IPS DF 4.7 (cell line): ENCODE measurements at regions not wholly inside any gene's neighbourhood (a gene's known extent, or its start where the extent isn't known, plus 50 kb on each side); places are given as distances from the start of the nearest gene placed in this dataset.

Experiments used
- DNase-seq: peaks from one replicate; pipeline ENCODE4 v3.0.0-alpha.2; 2013; ENCODE audit warnings: low spot score; ENCODE audit errors: extremely low read depth

DNA sequence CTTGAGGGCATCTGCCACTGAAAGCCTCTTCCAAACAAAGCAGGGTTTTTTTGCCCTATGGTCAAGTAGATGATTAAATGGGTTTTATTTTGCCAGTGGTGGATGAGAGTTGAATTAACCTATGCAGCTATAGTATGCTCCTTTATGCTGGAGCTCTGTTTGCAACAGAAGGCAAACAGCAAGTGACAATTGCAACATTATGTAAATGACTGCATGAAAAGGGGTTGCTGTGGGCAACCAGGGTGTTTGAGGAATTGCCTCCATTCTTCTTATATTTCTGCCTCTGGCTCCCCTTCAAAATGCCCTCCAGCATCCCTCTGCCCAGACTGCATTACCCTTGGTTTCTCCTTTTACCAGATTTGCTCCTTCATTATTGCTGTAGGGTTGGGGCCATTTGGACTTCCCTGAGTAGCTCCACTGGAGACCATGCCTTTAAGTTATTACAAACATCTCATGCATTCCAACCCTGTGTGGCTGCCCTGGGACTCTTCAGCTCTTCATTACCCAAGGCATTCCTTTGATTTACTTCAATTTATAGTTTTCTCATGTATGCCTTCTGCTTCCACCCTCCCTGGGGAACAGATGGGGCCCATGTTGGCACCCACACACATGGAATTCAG, 398.4 kb downstream of the PRDM2 start:
- no peak for DNase-seq

DNA sequence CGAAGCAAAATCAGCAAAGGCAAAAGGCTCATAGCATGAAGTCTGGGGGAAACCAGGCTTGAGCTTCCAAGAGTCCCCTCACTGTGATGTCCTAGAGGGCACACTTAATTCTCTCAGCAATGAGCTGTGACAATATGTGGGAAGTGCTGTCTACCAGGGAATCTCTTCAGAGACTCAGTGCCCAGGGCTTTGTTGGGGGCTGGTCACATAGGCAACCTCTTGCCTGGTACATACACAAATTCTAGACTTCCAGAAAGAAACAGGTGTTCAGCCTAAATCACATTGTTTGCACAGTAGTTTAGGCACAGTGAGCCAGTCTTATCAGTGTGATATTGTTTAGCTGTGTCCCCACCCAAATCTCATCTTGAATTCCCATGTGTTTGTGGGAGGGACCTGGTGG, 400.5 kb downstream of the PRDM2 start:
- no peak for DNase-seq

DNA sequence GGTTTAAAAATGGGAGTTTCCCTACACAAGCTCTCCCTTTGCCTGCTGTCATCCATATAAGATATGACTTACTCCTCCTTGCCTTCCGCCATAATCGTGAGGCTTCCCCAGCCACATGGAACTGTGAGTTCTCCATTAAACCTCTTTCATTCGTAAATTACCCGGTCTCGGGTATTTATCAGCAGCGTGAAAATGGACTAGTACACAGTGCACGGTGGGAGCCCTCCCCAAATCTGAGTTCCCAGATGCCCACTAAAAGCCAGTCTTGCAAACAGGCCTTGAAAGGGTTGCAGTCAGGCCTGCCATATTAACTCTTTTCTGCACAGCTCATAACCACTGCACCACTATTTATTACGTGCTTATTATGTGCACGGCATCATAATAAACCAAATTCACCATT, 400.9 kb downstream of the PRDM2 start:
- DNase-seq, result no peak

DNA sequence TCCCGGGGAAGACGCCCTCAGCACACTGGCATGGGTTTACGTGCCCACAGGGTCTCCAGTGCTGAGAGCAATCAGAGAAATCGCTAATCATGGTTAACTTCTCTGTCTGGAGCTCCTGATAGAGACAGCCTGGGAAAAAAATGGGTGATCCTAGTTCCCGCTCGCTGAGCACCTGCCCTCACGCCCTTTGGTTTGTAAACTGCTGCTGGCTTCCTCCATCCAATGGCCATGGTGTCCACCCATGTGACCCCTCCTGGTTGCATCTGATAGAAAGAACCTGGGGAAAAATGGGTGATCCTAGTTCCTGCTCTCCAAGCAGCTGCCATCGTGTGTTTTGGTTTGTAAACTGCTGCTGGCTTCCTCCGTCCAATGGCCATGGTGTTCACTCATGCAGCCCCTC, 402.2 kb downstream of the PRDM2 start:
- no peak for DNase-seq

DNA sequence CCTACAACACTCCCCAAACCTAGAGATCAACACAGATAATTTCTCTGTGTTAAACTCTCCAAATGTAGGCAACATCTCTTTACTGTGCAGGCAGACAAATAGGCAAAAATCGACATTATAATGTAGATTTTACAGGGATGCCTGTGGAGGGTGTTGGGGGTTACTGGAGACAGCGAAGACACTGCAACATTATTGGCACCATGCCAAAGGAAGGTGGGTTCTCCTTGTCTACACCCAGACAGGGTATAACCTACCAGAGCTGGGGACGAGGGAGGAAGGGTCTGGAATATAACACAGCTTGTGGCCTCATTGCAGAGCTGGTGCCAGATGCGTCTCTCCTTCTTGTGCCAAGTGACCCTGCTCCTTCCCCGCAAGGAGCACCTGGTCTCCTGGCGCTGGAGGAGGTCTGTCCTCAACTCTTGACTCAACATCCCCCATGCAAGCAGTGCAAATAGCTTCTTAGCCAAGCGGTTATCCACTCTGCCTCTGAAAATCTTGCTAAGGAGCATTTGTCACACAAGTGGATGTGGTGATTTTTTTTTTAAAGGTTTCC, 404.0 kb downstream of the PRDM2 start:
- no peak for DNase-seq

DNA sequence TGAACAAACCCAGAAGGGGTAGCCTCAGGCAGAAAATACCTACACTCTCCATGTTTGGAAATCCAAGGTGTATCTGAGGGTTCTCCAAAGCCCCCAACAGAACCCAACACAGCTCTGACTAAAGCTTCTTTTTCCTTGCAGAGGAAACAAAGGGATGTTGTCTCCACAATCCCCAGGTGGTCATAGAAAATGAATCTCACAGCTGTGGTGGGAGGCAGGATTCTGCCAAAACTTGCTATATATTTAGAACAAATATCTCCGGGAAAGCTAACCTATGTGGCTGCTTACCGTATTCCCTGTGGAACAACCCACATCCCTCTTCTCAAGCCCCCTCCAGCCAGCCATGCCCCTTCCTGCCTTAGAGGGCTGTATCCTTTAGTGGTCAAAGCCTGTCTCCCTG, 406.1 kb downstream of the PRDM2 start:
- no peak for DNase-seq

DNA sequence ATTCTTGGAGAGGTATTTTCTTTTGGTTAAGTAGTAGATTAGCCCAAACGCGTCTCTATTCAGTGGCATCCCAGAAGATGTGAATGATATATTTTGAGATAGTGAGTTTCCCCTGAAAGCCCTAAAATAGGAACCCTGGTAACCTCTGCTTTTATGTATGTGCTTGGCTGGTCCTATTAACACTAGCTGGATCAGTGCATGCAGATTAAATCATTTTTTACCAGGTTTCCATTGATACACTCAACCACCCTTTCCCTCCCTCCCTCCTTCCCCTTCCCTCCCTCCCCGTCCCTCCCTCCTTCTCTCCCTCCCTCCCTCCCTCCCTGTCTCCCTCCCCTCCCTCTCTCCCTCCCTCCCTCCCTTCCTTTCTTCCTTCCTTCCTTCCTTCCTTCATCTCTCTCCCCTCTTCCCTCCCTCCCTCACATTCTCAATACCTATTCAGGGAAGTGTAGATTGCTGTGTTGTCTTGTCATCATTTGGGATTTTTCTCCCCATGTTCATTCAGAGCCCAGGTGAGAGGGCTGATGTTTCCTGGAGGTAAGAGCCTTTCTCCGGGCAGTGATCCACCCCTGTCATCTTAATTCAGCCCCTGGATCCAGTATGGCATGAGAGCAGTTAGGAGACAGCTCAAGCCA, 406.8 kb downstream of the PRDM2 start:
- no peak for DNase-seq

DNA sequence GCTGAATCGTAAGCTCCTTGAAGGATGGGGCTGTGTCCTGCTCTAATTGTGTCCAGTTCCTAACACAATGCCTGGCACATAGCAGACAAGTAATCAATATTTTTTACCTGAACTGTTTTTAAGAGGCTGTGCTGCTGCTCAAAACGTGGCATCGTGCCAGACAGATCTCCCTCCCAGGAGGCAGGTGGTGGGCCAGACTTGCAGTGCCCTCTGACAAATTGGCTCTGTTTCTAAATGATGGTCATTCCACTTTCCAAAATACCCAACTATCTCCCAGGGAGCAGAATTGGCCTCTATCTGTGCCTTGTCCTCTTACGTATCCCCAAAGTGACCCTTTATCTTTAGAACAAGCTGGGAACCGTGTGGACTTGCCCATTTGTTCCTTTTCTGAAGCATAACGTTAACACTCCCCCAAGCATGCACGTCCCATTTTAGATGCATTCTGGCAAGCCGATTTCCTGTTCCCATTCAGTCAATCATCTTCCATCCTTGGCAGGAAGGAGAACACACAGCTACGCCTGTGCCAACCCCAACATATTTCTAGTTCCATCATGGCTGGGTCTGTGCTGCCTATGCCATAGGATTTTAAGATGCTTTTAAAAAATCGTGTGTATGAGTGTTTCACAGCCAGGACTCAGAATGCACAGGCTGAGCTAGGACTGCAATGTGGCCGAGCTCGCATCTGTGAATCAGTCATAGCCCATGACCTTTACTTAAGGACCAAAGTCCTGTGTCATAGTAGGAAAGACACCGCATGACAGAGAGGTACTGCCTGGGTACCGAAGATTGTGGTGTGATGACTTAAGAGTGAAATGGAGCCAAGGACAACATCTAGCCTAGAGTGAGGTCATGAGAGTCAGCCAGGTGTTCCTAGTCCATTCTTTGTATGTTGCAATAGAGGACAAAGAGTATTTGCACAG, 408.6 kb downstream of the PRDM2 start:
- DNase-seq, result no peak

DNA sequence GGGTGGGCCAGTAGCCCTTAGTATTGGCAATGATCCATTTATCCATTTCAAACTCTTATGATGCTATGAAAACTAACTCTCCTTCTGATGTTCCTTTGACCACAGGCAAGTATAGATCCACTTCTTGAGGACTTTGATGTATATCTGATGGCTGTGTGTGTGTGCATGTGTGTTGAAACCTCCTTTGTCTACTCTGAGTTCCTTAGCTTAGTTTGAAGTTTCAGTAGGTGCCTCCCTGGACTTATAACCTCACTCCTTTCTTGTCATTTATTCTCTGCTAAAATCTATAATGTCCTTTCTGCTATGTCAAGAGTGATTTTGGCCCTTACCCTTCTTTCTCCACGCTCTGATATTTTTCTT, 409.3 kb downstream of the PRDM2 start:
- DNase-seq, result no peak

DNA sequence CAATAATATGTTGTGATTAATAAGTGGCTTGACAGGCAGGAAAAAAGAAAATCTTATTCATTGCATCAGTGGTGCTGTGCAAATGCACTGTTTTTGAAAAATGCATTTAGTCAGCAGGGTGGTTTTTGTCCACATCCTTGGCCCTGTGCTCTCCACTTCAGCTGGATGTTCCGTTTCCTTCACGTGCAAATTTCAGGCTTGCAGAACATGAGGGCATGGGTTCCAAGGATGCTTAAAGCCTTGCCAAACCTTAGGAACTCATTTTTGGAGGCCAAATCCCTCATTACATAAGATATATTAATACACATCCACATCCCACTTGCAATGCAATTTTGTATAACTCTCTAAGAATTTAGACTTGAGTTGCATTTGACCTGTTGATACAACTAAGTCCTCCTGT, 410.1 kb downstream of the PRDM2 start:
- DNase-seq, result no peak

DNA sequence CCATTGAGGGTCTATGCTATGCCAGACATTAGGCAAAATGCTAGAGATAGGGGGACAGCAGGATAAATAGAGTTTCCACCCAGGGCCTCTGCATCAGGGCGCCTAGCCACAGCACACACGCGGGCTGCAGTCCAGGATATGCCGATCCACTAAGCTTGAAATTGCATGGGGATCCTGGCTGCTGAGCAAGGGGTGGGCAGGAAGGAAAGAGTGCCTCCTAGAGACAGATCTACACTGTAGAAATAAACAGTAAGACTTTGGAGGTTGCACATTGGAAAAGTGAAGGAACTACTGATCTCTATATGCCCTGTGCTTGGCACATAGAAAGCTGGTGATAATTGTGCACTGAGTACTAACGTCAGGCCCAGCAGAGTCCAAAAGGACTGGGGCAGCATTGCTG, 411.1 kb downstream of the PRDM2 start:
- no peak for DNase-seq

DNA sequence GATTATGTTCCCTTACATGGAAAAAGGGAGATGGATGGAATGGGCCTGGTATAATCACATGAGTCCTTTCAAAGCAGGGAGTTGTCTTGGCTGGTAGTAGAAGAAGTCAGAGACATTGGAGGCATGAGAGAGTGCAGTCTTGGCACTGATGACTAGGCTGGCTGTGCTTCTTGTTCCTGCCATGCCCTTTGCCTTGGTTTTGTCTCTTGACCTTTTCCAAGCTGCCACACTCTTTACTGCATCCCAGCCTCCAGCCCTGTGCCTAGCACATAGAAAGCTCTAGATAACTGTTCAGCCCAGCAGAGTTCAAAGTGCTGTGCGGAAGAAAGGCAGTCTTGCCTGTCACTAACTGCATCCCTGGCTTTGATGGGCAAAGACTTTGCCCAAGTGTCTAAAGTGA, 412.6 kb downstream of the PRDM2 start:
- DNase-seq, result no peak

DNA sequence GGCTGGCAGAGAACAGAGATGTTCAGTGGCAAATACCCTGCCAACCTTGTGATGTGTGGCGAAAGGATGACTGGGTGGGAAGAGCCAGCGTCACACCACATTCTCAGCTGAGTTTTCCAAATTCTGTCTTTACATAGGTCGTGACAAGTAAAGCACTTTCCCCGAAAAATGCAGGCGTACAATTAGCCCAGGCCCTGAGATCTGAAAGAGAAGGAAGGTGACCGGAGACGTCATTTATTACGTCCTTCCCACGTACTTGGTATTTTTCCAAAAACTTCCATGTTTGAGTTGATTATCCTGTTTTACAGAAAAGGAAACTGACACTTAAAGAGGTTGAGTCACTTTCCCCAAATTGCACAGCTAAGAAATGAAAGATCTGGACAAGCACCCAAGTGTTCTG, 413.3 kb downstream of the PRDM2 start:
- no peak for DNase-seq

DNA sequence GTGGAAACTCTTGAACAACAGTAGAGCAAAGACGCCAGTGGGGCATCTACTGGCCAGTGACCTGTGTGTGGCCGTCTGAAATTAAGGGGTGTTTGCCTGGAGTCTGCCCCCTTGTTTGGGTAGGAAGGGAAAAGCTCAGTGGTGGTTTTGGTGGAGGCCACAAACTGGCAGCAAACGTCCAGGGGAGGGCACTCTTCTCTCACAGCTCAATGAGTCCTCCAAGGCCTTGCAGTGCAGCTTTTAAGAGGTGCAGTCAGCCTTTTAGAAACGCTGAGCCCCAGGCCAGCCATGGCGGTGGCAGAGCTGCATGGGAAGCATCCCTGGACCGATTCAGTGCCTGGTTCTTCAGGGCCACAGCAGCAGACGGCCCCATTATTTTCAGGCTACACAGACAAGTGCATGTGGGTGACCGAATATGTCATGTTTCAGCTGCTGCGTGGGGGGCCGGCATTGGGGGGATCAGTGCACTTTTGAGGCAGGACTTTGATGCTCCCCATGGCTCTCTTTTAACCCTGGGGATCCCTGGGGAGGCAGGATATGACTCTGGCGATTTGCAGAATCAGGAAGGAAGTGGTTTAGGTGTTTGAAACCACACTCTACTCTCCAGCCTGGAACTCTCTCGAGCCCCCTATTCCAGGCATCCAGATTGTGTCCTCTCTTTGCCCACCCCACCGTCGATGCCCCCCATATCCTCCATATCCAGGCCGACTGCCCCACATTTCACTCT, 414.0 kb downstream of the PRDM2 start:
- no peak for DNase-seq

DNA sequence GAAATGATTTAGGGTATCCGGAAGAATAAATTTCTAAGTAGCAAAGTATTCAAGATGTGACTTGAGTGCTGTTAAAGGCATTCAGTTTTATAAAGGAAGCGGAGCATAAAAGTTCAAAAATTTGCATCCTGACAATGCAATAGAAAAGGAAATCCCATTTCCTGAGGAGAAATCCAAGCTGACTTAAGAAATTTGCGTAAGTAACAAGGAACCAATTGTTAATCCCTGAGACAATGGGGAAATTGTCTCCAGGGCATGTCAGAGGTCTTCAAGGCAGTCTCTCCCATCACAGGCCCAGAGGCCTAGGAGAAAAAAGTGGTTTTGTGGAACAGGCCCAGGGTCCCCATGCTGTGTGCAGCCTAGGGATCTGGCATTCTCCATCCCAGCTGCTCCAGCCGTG, 416.0 kb downstream of the PRDM2 start:
- DNase-seq, result no peak

DNA sequence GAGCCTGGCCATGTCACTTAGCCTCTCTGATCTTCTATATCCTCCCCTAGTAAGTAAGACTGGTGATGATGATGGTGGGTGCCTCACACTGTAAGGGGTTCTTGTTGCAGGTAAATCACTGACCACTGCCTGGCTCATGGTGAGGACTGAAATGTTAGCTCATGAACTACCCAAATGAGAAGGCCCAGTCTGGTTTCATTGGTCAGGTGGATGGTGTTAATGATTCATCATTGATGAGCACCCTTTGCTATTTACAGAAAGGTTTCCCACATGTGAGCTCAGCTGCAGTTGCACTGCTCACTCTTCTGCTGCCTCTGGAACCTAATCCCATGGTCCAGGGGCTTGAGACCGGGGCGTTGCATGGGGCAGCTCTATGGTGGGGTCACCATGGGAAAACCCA, 417.7 kb downstream of the PRDM2 start:
- DNase-seq, result no peak

DNA sequence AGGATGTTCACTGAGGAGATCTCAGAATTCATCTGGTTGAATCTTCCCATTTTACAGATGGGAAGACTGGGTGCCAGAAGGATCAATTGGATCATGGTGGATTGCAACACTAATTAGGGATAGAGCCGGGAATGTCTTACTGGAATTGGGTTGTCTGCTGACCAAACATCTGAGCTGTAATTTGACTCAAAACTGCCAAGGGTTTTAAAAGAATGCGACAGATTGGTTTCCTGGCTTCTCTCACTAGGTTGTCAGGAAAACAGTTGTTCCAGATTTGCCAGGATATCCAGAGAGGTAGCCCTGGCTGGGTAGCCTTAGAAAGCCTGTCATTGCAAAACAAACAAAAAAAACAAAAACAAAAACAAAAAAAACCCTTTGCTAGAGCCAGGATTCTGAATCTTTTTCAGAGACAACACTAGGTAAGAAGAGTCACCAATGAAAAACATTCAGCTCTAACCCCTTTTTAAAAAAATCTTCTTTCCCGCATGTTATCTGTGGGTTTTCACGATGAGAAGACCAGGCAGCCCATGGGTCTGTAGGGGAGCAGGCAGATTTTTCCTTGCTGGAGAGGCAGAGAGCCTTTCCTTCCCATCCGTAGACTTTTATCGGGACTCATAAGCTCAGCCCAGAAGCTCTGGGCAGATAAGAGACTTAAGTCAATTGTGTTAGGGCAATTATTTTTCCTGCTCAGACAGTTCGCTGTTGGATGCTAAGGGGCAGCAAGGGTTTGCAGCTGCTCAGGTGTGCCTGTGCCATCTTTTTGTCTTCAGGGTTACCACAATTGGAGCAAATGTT, 418.9 kb downstream of the PRDM2 start:
- DNase-seq, result no peak

DNA sequence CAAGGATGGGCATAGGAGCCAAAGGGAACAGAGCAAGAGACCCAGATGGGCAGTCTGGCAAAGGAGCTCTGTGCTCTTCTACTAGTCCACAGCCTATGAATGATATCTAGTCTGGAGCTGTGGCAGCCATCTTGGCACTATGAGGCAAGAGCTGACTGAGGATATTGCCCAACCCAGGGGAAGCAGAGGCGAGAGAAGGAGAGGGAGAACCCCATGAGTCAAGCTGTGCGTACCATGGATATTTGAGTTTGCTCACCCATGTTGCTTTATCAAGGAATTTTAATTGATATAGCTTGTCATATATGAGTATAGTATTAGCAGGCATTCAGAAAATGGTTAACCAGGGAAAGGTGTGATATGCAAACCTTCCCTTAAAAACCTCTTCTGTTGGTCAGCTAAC, 420.9 kb downstream of the PRDM2 start:
- DNase-seq, result no peak

DNA sequence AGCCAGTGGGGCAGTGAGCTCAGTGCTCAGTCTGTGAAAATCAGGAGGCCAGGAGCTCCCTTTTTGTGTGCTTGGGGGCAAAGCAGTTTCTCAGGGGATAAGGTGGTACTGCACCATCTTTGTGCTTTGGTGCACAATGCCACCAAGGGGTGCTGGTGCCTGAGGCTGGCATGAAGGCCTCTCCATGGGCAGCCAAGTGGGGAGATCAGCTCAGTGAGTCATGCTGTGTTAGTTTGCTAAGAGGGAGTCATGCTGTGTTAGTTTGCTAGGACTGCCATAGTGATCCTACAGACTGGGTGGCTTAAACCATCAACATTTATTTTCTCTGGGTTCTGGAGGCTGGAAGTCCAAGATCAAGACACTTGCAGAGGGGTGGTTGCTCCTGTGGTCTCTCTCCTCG, 428.1 kb downstream of the PRDM2 start:
- no peak for DNase-seq

DNA sequence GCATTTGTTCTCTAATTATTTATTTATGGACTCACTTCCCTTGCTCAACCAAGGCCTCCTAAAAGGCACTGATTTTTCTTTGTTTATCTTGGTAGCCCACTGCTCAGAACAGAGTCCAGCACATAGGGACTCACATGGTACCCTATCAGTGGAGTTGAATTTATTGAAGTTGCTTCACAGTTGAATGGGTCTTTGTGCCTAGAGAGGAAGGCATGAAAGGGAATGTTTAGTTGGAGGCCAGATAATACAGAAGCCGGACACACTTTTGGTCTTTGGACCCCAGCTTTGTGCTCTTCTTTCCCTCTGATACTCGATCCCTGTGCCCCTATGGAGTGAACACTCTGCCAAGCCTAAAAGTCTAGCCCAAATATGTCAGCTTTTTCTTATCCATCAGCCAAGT, 429.0 kb downstream of the PRDM2 start:
- DNase-seq, result no peak

DNA sequence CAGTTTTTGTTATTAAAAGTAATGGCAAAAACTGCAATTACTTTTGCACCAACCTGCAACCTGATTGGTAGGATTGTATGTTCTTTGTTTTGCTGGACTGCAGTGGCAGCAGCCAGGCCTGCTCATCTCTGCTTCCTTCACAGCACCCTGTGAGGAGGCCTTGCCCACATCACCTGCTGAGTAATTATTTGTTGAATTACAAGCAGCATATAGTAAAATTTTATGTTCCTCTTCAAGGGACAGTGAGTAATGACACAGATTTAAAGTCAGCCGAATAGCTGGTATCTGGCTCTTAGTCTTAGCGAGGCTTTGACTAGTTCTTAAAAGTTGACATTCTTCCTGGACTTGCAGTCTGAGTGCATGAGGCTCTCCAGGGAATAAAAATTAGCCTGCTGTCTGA, 435.1 kb downstream of the PRDM2 start:
- no peak for DNase-seq
